GM06990 (cell line): ENCODE measurements at regions not wholly inside any gene's neighbourhood (a gene's known extent, or its start where the extent isn't known, plus 50 kb on each side); places are given as distances from the start of the nearest gene placed in this dataset.

Source experiments
- DNase-seq: peaks from one replicate; pipeline ENCODE4 v3.0.0-alpha.2; 2011; ENCODE audit not compliant: insufficient read length; ENCODE audit errors: extremely low read depth
- H3K27me3 ChIP-seq: replicated peaks from 2 replicates; pipeline ENCODE4 v1.6.0; 2011; ENCODE audit warnings: low read length; ENCODE audit not compliant: control insufficient read depth, insufficient read depth
- H3K36me3 ChIP-seq: 2 replicates; pipeline ENCODE4 v1.5.1; 2011; ENCODE audit warnings: low read length; ENCODE audit not compliant: control insufficient read depth, insufficient read depth
- H3K4me3 ChIP-seq: replicated peaks from 2 replicates; pipeline ENCODE4 v1.5.1; 2011; ENCODE audit warnings: low read depth, mild to moderate bottlenecking, control low read depth, low read length
- CTCF ChIP-seq: IDR thresholded peaks from 2 replicates; pipeline ENCODE4 v1.5.1; 2011; ENCODE audit warnings: low read length, control low read depth, mild to moderate bottlenecking, inconsistent platforms; ENCODE audit not compliant: insufficient read depth, poor library complexity, severe bottlenecking

- DNase-seq: no peak
- Histone ChIP-seq H3K27me3 (no peaks in the 10 kb centered on the region), H3K4me3 (no peak overlapping the region), H3K36me3 (no peaks in the 10 kb centered on the region)
- no peak for TF ChIP-seq CTCF
Observed at GRCh38 chr10:56266120-56266519, 94.9 kb downstream of the ZWINT start.

- Histone ChIP-seq H3K36me3 (no peaks in the 10 kb centered on the region), H3K4me3 (no peak overlapping the region), H3K27me3 (no peaks in the 10 kb centered on the region)
- DNase-seq: no peak
- no peak for TF ChIP-seq CTCF
Observed at GRCh38 chr10:56258991-56259390, 102.1 kb downstream of the ZWINT start.

GRCh38 chr10:56258378-56258777 lies 102.7 kb downstream of the ZWINT start:
- no peaks in the 10 kb centered on the region for H3K27me3 ChIP-seq
- H3K36me3 ChIP-seq: no peaks in the 10 kb centered on the region
- TF ChIP-seq CTCF: no peak
- no peak overlapping the region for H3K4me3 ChIP-seq
- DNase-seq: no peak

- no peak for TF ChIP-seq CTCF
- H3K36me3 ChIP-seq: no peaks in the 10 kb centered on the region
- H3K27me3 ChIP-seq: no peaks in the 10 kb centered on the region
- DNase-seq: no peak
- H3K4me3 ChIP-seq: no peak overlapping the region
Observed at GRCh38 chr10:56255298-56255697, 105.8 kb downstream of the ZWINT start.

GRCh38 chr10:56240471-56240870 lies 120.6 kb downstream of the ZWINT start:
- no peak for DNase-seq
- TF ChIP-seq CTCF: no peak
- Histone ChIP-seq H3K4me3 (no peak overlapping the region), H3K36me3 (no peaks in the 10 kb centered on the region), H3K27me3 (no peaks in the 10 kb centered on the region)

GRCh38 chr10:56231436-56231835 lies 129.6 kb downstream of the ZWINT start:
- no peak overlapping the region for H3K4me3 ChIP-seq
- no peak for TF ChIP-seq CTCF
- no peaks in the 10 kb centered on the region for H3K36me3 ChIP-seq
- H3K27me3 ChIP-seq: no peaks in the 10 kb centered on the region
- no peak for DNase-seq
